ENCODE measurements at regions not wholly inside any gene's neighbourhood (a gene's known extent, or its start where the extent isn't known, plus 50 kb on each side); places are given as distances from the start of the nearest gene placed in this dataset.

DNA sequence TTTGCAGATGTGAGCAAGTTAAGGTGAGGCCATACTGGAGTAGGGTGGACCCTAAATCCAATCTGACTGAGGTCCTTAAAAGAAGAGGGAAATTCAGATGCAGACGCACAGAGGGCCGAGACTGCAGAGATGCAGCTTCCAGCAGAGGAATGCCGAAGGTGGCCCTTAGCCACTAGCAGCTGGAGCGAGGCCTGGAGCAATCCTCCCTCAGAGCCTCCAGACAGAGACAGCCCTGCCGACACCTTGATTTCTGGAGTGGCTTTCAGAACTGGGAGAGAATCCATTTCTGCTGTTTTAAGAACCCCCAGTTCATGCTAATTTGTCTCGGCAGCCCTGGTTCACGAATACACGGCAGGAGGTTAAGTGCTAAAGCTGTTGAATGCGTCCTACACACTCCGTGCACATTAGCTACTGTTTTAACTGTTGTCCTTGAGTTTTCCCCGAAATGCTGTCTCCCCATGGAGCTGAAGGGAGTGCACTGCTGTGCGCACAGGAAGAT is 135.5 kb downstream of the IRF8 start:
- no peak for TF ChIP-seq CTCF (IDR thresholded peaks at IDR 0.05)
- no peak for TF ChIP-seq POLR2A (IDR thresholded peaks at IDR 0.05)
